GM12878 (cell line): ENCODE measurements at regions not wholly inside any gene's neighbourhood (a gene's known extent, or its start where the extent isn't known, plus 50 kb on each side); places are given as distances from the start of the nearest gene placed in this dataset.

Experiments
- CREM ChIP-seq: IDR thresholded peaks from 2 replicates; pipeline ENCODE4 v1.6.1; 2014; ENCODE audit warnings: antibody characterized with exemption, low read depth
- CTCF ChIP-seq, 3 experiments: IDR thresholded peaks in 2 of 3; conservative IDR thresholded peaks in 1 of 3; 2 replicates each; pipeline ENCODE4 v1.5.1; 2011; ENCODE audit warnings: low read depth in 3 of 3, low read length in 3 of 3, mild to moderate bottlenecking in 3 of 3, control low read depth in 2 of 3, moderate library complexity in 2 of 3, inconsistent platforms in 1 of 3, mixed read lengths in 1 of 3; ENCODE audit not compliant: control insufficient read depth in 2 of 3, insufficient read depth in 1 of 3; ENCODE audit errors: extremely low read depth in 1 of 3
- MXI1 ChIP-seq: fragments of 150-350 bp; IDR thresholded peaks from 2 replicates; pipeline ENCODE4 v1.6.1; 2011; ENCODE audit warnings: low read depth, mild to moderate bottlenecking, inconsistent platforms, low read length, improper control_type of control experiment
- NR2C1 ChIP-seq: fragments of 450-650 bp; IDR thresholded peaks from 2 replicates; pipeline ENCODE4 v1.6.1; 2017; ENCODE audit warnings: antibody characterized with exemption, mild to moderate bottlenecking, moderate library complexity
- TCF3 ChIP-seq: IDR thresholded peaks from 2 replicates; pipeline ENCODE4 v1.6.1; 2012; ENCODE audit warnings: low read depth, mild to moderate bottlenecking, low read length, borderline replicate concordance; ENCODE audit not compliant: insufficient read depth

- TF ChIP-seq CTCF (IDR thresholded peaks at IDR 0.05 in 2 of 3, conservative IDR thresholded peaks at IDR 0.05 in 1 of 3; ENCODE audit: control insufficient read depth in 2 of 3, extremely low read depth in 1 of 3, insufficient read depth in 1 of 3, low read depth in 3 of 3, low read length in 3 of 3) (no peak), CREM (no peak), TCF3 (no peak), NR2C1 (no peak), MXI1 (no peak)
Measured at GRCh38 chr2:235220331-235220730, 268.5 kb downstream of the SH3BP4 start.
